ENCODE measurements at regions not wholly inside any gene's neighbourhood (a gene's known extent, or its start where the extent isn't known, plus 50 kb on each side); places are given as distances from the start of the nearest gene placed in this dataset.

- Histone ChIP-seq H3K36me3 (no peaks in the 10 kb centered on the region), H3K9me3 (no peaks in the 10 kb centered on the region), H3K27me3 (no peaks in the 10 kb centered on the region), H3K27ac (no peak overlapping the region), H3K4me3 (no peak overlapping the region), H3K4me1 (no peaks in the 10 kb centered on the region)
- TF ChIP-seq, protein P1, sequence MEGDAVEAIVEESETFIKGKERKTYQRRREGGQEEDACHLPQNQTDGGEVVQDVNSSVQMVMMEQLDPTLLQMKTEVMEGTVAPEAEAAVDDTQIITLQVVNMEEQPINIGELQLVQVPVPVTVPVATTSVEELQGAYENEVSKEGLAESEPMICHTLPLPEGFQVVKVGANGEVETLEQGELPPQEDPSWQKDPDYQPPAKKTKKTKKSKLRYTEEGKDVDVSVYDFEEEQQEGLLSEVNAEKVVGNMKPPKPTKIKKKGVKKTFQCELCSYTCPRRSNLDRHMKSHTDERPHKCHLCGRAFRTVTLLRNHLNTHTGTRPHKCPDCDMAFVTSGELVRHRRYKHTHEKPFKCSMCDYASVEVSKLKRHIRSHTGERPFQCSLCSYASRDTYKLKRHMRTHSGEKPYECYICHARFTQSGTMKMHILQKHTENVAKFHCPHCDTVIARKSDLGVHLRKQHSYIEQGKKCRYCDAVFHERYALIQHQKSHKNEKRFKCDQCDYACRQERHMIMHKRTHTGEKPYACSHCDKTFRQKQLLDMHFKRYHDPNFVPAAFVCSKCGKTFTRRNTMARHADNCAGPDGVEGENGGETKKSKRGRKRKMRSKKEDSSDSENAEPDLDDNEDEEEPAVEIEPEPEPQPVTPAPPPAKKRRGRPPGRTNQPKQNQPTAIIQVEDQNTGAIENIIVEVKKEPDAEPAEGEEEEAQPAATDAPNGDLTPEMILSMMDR (IDR thresholded peaks at IDR 0.05): no peak
- no peak for TF ChIP-seq POLR2AphosphoS5 (IDR thresholded peaks at IDR 0.05)
- no peak for TF ChIP-seq EP300 (IDR thresholded peaks at IDR 0.05)
- no peak for TF ChIP-seq POLR2A (IDR thresholded peaks at IDR 0.05)
- ATAC-seq (ENCODE audit: low FRiP score in 2 of 2) (no peak), DNase-seq (no peak)
- WGBS, 2 donors: 51 to 59% methylated on average over 3 of the region's 3 CpGs
Measured at GRCh38 chr18:67108894-67109293, 407.6 kb downstream of the DSEL start.

GRCh38 chr18:67104700-67105284 lies 411.7 kb downstream of the DSEL start:
- H3K4me1 ChIP-seq: no peaks in the 10 kb centered on the region
- DNase-seq (peak in 1 of 2 donors; percentile 61), ATAC-seq (ENCODE audit: low FRiP score in 2 of 2) (peak in 1 of 2 donors; percentile 93)
- 40 to 44% methylated on average over 7 of the region's 7 CpGs for WGBS, 2 donors
- no peaks in the 10 kb centered on the region for H3K27me3 ChIP-seq
- H3K27ac ChIP-seq: no peak overlapping the region
- TF ChIP-seq POLR2AphosphoS5 (IDR thresholded peaks at IDR 0.05): no peak
- TF ChIP-seq, protein P1 (IDR thresholded peaks at IDR 0.05): peak in 4 of 6 experiments; percentile 17 to 49 (median 42)
- H3K36me3 ChIP-seq: no peaks in the 10 kb centered on the region
- no peaks in the 10 kb centered on the region for H3K9me3 ChIP-seq
- no peak overlapping the region for H3K4me3 ChIP-seq

- Histone ChIP-seq H3K9me3 (no peaks in the 10 kb centered on the region), H3K27me3 (no peaks in the 10 kb centered on the region), H3K27ac (no peak overlapping the region), H3K4me1 (no peaks in the 10 kb centered on the region), H3K36me3 (no peaks in the 10 kb centered on the region), H3K4me3 (no peak overlapping the region)
- WGBS, 2 donors: 77 to 82% methylated on average over 2 of the region's 2 CpGs
- TF ChIP-seq EP300 (IDR thresholded peaks at IDR 0.05) (no peak), POLR2A (IDR thresholded peaks at IDR 0.05) (no peak)
- TF ChIP-seq, protein P1 (IDR thresholded peaks at IDR 0.05): no peak
- DNase-seq (no peak), ATAC-seq (ENCODE audit: low FRiP score in 2 of 2) (no peak)
Measured at GRCh38 chr18:67094123-67094522, 422.4 kb downstream of the DSEL start.

GRCh38 chr18:67092141-67092540 lies 424.4 kb downstream of the DSEL start:
- no peaks in the 10 kb centered on the region for H3K27me3 ChIP-seq
- H3K9me3 ChIP-seq: no peaks in the 10 kb centered on the region
- no peak overlapping the region for H3K27ac ChIP-seq
- no peak for ATAC-seq (ENCODE audit: low FRiP score in 2 of 2)
- no peaks in the 10 kb centered on the region for H3K4me1 ChIP-seq
- no peak overlapping the region for H3K4me3 ChIP-seq
- no peak for DNase-seq
- no peaks in the 10 kb centered on the region for H3K36me3 ChIP-seq
- WGBS, 2 donors: 45 to 48% methylated on average over 1 of the region's 1 CpG
- TF ChIP-seq, protein P1 (IDR thresholded peaks at IDR 0.05): no peak
- TF ChIP-seq EP300 (IDR thresholded peaks at IDR 0.05) (no peak), POLR2AphosphoS5 (IDR thresholded peaks at IDR 0.05) (no peak), POLR2A (IDR thresholded peaks at IDR 0.05) (no peak)

DNA sequence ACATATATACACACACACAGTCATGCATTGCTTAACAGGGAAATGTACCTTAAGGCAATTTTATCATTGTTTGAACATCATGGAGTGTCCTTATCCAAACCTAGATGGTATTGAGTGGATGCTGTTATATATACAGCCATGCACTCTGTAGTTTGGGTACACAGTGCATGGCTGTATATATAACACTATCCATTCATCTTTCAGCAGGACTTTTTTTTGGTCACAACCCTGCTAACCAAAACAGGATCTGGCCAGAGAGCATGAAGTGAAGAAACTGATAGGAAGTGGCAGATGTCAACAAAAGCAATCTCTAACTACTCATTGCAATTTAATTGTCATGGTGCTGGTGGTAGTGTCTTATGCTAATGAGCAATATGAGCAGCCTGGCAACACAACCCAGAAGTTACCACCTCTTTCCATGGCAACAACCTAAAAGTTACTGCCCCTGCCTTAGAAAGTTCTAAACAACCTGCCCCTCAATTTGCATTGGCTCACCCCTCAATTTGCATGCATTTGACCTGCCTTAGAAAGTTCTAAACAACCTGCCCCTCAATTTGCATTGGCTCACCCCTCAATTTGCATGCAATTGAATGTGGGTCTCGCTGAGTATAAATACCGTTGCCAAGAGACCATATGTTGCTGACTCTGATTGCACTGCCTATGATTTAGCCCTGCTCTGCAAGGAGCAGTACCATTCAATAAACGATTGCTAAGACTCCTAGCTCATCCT lies 434.9 kb downstream of the DSEL start:
- DNase-seq: no peak
- ATAC-seq (ENCODE audit: low FRiP score in 2 of 2): peak in 1 of 2 donors; percentile 49
- TF ChIP-seq, protein P1 (IDR thresholded peaks at IDR 0.05): no peak
- TF ChIP-seq EP300 (IDR thresholded peaks at IDR 0.05) (no peak), POLR2A (IDR thresholded peaks at IDR 0.05) (no peak), POLR2AphosphoS5 (IDR thresholded peaks at IDR 0.05) (no peak)
- H3K36me3 ChIP-seq: no peaks in the 10 kb centered on the region
- H3K4me1 ChIP-seq: no peaks in the 10 kb centered on the region
- H3K9me3 ChIP-seq: no peaks in the 10 kb centered on the region
- H3K27ac ChIP-seq: no peak overlapping the region
- 76 to 89% methylated on average over 3 of the region's 3 CpGs for WGBS, 2 donors
- H3K27me3 ChIP-seq: no peaks in the 10 kb centered on the region
- no peak overlapping the region for H3K4me3 ChIP-seq
